Activated CD4-positive, alpha-beta T cell treated with anti-CD3 and anti-CD28 coated beads, Interleukin-2, amount 50 U/mL, for 48 hours (primary cell): ENCODE measurements at regions not wholly inside any gene's neighbourhood (a gene's known extent, or its start where the extent isn't known, plus 50 kb on each side); places are given as distances from the start of the nearest gene placed in this dataset.
"Not testable (repeated sequence)": the region's sequence is repeated elsewhere in the genome, so short reads cannot be mapped to it uniquely, and the experiment has no call there.

Experiments used
- DNase-seq, 2 experiments: peaks; one replicate each; pipeline ENCODE4 v3.0.0-alpha.2; 2020

DNA sequence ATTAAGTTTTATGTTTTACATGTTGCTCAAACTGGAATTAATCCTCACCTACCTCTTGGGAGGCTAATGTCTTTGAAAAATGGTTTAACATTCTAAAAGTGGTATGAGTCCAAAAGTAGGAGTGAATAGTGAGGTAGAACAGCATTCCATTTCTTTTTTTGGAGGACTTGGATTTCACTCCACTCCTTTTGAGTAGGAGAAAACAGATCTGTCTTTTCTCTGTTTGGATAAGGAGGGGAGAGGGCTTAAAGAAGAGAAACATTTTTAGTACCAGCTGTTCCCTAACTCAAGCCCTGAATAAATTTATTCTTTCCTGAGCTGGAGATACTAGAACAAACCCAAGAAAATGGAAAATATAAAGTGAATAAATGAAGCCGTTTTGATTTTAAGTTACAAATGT lies 687.9 kb downstream of the MECOM start:
- DNase-seq: no peak

GRCh38 chr3:168974617-168975403 lies 688.7 kb downstream of the MECOM start:
- DNase-seq: no peak

- no peak for DNase-seq
Measured at GRCh38 chr3:168973897-168974296, 689.6 kb downstream of the MECOM start.

DNA sequence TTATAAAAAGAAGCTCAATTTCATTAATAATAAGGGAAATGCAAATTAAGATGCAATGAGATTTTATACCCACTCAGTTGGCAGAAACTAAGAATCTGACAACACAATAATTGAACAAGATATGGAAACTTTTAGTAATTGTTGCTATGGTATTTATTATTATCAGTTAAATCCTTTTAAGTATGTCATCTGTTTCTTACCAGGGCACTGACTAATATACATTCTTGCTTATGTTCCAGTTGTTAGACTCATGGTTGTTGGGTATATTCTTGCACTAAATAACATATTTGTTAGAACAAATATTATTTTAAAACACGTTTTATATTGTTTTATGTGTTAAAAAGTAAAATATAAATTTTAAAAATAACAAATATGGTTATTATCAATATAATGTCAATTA lies 690.3 kb downstream of the MECOM start:
- DNase-seq: no peak

DNA sequence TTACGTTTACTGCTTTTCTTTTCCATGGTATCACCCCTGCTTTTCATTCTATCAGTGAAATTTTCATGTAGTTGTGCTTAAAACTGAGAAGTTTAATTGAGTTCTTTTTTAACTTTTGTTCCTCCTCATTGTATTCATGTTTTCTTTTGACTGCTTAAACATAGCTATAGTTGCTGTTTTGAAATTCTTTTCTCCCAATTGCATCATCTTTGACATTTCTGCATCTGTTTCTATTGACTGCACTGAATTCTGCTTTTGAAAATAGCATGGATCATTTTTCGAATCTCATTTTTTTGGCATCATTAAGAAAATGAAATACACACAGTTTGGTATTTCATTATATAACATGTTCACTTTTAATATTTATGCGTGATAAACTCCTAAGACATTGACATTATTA lies 694.9 kb downstream of the MECOM start:
- DNase-seq: no peak

DNA sequence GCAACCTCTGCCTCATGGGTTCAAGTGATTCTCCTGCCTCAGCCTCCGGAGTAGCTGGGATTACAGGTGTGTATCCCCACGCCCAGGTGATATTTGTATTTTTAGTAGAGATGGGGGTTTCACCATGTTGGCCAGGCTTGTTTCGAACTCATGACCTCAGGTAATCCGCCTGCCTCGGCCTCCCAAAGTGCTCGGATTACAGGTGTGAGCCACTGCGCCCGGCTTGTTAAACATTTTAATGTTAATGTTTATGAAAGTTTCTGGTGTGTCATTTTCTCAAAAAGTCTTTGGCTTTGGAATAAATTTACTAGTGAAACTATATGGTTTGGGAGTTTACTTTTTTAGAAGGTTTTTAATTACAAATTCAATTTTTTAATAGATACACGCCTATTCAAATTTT lies 698.8 kb downstream of the MECOM start:
- no peak for DNase-seq

DNA sequence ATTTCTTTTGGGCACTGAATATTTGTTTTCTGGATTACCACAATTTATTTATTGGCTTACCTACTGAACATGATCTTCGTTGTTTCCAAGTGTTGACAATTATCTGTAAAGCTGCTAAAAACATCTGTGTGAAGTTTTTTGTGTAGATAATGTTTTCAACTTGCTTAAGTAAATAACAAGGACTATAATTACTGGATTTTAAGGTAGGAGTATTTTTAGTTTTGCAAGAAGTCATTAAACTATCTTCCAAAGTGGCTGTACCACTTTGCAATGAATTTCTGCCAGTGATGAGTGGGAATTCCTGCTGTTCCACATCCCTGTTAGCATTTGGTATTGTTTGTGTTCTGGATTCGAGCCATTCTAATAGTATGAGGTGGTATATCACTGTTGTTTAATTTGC lies 702.2 kb downstream of the MECOM start:
- no peak for DNase-seq

GRCh38 chr3:168959731-168960130 lies 703.8 kb downstream of the MECOM start:
- DNase-seq: no peak

GRCh38 chr3:168958466-168958865 lies 705.0 kb downstream of the MECOM start:
- DNase-seq: no peak

- DNase-seq: no peak
Measured at GRCh38 chr3:168956076-168956475, 707.4 kb downstream of the MECOM start.

DNA sequence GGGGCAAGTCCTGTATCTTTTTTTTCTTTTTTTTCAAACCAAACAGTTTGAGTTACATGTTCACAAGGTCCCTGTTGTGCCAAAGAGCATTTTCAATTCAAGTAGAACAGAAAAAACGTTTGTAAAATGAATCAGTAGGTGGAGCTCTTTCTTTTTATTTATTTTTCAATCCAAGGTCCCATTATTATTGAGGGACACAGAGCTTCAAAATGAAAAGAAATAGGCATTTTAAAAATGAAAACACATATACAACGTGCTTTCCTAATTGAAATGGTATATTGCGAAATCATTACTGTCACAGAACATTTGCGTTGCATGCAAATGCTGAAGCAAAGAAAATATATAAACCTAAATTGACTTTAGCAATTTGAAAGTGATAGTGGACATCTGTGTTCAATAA lies 711.0 kb downstream of the MECOM start:
- no peak for DNase-seq

DNA sequence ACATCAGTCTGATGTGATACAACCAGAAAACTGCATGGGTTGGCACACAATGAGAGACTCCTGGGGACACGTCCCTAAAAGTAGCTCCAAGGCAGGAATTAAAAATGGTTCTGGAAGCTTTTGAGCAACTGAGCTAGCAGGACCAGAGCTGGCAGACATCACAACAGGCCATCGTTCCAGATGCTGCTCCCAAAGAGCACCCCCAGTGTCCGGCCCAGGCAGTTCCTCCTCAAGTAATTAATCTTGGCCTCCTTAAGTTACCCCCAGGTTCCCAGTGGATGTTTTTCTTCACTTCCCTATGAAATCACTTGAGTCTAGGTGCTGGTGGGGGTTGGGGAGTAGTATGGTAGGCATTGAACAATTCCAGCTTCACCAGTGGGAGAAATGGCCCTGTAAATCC lies 711.6 kb downstream of the MECOM start:
- no peak for DNase-seq

- DNase-seq: no peak
Measured at GRCh38 chr3:168951368-168951767, 712.1 kb downstream of the MECOM start.

DNA sequence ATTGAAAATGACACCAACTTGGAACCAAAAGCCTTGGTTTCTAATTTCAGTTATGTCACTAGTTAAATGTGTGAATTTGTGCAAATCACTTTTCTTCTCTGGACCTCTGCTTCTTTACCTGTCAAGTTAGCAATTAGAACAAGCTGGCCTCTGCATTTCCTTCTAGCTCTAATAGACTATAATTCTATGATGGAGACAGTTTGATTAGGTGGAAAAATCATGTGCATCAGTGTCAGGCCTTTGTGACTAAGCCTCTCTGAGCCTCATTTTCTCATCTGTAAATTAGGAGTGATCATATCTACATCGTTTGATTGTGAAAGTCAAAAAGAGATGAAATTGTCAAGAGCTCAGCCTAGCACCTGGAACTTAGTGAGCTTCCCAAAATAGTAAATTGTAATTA lies 712.9 kb downstream of the MECOM start:
- no peak for DNase-seq

DNA sequence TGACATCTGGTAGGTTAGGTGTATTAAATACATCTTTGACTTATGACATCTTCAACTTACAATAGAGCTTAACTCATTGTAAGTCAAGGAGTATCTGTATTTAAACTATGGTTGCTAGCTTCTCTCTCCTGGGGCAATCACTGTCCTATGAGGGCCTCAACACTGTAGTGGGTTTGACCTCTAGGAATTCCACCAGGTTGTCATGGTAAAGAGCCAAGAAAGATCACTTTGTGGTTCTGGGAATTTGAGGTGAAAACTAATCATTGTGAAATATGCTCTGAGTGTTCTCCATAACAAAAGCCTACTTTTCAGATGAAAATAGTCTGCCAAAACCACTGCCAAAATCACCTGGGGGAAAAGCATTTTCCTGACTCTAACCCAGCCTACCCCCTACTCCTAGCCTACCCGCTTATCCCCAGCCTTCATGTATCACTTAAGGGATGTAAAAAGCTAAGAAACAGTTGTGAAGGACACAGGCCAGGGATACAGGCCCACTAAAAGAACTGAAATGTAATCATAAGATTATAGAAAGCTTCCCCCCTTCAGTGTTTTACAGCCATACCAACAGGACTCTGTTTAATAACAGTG lies 723.8 kb downstream of the MECOM start:
- no peak for DNase-seq

DNA sequence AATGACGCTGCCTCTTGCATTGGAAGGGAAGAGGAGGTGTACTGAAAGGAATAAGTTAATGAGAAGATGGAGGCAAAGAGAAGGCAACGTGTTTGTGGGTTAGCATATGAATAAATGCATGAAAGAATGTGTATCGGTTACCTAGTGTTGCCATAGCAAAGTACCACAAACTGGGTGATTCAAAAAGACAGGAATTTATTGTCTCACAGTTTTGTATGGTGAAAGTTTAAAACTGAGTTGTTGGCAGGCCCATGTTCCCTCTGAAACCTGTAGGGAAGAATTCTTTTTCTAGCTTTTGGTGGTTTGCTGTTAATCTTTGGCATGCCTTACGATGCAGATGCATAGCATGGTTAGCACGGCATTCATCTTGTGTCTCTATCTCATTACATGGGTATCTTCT lies 729.9 kb downstream of the MECOM start:
- DNase-seq: no peak

GRCh38 chr3:168929997-168930396 lies 733.5 kb downstream of the MECOM start:
- DNase-seq: not testable (repeated sequence)

GRCh38 chr3:168926426-168926825 lies 737.1 kb downstream of the MECOM start:
- DNase-seq: no peak

DNA sequence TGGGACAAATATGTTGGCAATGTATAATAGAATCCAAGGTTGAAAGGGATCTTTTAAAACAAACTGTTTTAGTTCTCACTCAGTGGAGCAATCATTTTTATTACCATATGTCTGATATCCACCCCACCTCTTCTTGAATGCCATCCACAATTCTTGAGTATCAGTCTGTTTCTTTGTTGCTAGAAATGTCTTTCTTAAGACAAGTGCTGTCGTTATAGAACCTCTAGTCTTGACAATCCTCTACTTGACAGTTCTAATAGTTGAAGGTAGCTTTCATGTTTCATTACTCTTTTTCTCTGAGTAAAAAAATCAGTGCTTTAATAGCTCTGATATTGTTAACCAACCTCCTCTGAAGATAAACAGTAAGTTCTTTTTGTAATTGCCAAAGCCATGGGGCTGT lies 737.9 kb downstream of the MECOM start:
- DNase-seq: no peak

GRCh38 chr3:168914662-168915061 lies 748.9 kb downstream of the MECOM start:
- DNase-seq: no peak

DNA sequence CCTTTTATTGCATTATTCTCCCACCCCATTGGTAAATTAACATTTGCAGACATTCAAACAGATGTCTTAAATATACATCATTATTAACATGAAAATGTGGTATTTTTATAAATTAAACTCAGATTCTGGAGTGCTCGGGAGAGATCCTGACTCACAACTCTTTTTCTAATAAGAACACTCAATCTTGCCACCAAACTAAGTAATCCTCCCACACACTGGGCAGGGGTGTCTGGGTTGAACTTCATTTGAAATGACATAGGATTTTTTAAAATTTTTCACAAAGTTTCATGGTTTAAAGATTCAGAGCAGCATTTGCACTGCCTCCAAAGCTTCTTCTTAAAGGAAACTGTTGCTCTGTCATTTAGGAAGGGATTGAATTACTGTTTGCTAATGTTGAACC lies 754.3 kb downstream of the MECOM start:
- DNase-seq: no peak

GRCh38 chr3:168895419-168895818 lies 768.1 kb downstream of the MECOM start:
- no peak for DNase-seq

- no peak for DNase-seq
Measured at GRCh38 chr3:168894214-168894613, 769.3 kb downstream of the MECOM start.

DNA sequence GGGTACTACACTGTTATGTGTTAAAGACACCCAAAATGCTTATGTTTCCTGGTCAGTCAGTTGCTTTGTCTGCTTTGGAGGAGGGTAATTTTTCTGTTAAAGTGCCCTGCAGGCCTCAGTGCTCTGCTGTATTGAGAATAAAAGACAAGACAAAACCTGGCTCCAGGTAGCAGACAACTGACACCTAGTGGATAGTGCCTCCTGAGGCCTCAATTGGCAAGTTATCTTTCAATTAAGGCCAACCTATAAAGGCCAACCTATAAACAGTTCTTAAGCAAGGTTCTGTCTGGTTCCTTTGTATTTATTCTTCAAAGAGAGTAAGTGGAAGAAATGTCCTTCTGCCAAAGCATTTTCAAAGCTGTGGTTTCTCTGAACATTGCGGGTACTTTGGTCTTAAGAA lies 773.8 kb downstream of the MECOM start:
- DNase-seq: no peak

DNA sequence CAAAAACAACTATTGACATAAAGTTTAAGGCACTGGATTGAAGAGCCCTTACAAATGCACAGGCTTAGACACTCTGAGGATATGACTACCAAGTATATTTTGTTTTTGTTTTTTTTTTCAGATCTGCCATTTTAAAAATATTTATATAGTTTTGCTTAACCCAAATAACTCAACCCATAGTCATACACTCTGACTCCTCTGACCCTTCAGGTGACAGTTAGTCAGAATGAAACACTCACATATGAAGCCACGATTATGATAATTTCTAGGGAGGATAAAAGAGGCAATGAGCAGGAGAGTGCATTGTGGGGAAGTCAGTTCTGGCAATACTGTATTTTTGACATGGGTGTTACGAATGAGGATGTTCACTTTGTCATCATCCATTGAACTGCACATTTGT lies 774.7 kb downstream of the MECOM start:
- DNase-seq: no peak
